H9 (cell line): ENCODE measurements at regions not wholly inside any gene's neighbourhood (a gene's known extent, or its start where the extent isn't known, plus 50 kb on each side); places are given as distances from the start of the nearest gene placed in this dataset.

Source experiments
- DNase-seq: peaks from one replicate; pipeline ENCODE4 v3.0.0-alpha.2; 2017
- H2AFZ ChIP-seq: one replicate; pipeline ENCODE4 v1.6.1; 2013; ENCODE audit warnings: mild to moderate bottlenecking, low read length, control low read depth, moderate library complexity
- H2AK5ac ChIP-seq: 2 replicates; pipeline ENCODE4 v1.6.1; 2013; ENCODE audit warnings: low read length, control low read depth, mixed read lengths; ENCODE audit not compliant: insufficient read length
- H2BK120ac ChIP-seq: one replicate; pipeline ENCODE4 v1.6.1; 2013; ENCODE audit warnings: low read depth, mild to moderate bottlenecking, low read length, control low read depth, inconsistent platforms; ENCODE audit not compliant: poor library complexity, severe bottlenecking
- H2BK12ac ChIP-seq: 2 replicates; pipeline ENCODE4 v1.6.1; 2013; ENCODE audit warnings: low read length, control low read depth, mixed read lengths, low read depth; ENCODE audit not compliant: insufficient read length
- H2BK15ac ChIP-seq: 2 replicates; pipeline ENCODE4 v1.6.1; 2013; ENCODE audit warnings: low read depth, low read length, control low read depth
- H2BK20ac ChIP-seq: one replicate; pipeline ENCODE4 v1.6.1; 2013; ENCODE audit warnings: low read depth, mild to moderate bottlenecking, low read length, control low read depth, inconsistent platforms; ENCODE audit not compliant: poor library complexity, severe bottlenecking
- H2BK5ac ChIP-seq: 2 replicates; pipeline ENCODE4 v1.6.1; 2013; ENCODE audit warnings: low read length, control low read depth, mixed read lengths; ENCODE audit not compliant: insufficient read length
- H3K14ac ChIP-seq: 2 replicates; pipeline ENCODE4 v1.6.1; 2013; ENCODE audit warnings: low read length, control low read depth; ENCODE audit not compliant: insufficient read depth
- H3K18ac ChIP-seq: 2 replicates; pipeline ENCODE4 v1.6.1; 2013; ENCODE audit warnings: low read depth, mild to moderate bottlenecking, mixed read lengths, low read length, control low read depth; ENCODE audit not compliant: insufficient read length
- H3K23ac ChIP-seq: 2 replicates; pipeline ENCODE4 v1.6.1; 2013; ENCODE audit warnings: low read length, control low read depth, mixed read lengths, low read depth; ENCODE audit not compliant: insufficient read length
- H3K23me2 ChIP-seq: 2 replicates; pipeline ENCODE4 v1.6.1; 2013; ENCODE audit warnings: low read depth, mild to moderate bottlenecking, mixed read lengths, low read length, control low read depth; ENCODE audit not compliant: insufficient read length, poor library complexity, severe bottlenecking
- H3K27ac ChIP-seq: 2 replicates; pipeline ENCODE4 v1.5.1; 2013; ENCODE audit warnings: low read length, control low read depth, mixed read lengths, low read depth; ENCODE audit not compliant: insufficient read length
- H3K27me3 ChIP-seq: 2 replicates; pipeline ENCODE4 v1.6.1; 2013; ENCODE audit warnings: low read length, control low read depth, inconsistent platforms; ENCODE audit not compliant: insufficient read depth
- H3K4ac ChIP-seq: 2 replicates; pipeline ENCODE4 v1.6.1; 2013; ENCODE audit warnings: low read depth, mild to moderate bottlenecking, control low read depth, inconsistent platforms, low read length, moderate library complexity
- H3K4me1 ChIP-seq: 2 replicates; pipeline ENCODE4 v1.6.1; 2013; ENCODE audit warnings: low read length, control low read depth, inconsistent platforms; ENCODE audit not compliant: insufficient read depth
- H3K4me2 ChIP-seq: 2 replicates; pipeline ENCODE4 v1.6.1; 2013; ENCODE audit warnings: low read length, control low read depth, mixed read lengths; ENCODE audit not compliant: insufficient read length, insufficient read depth
- H3K56ac ChIP-seq: 2 replicates; pipeline ENCODE4 v1.6.1; 2013; ENCODE audit warnings: low read depth, mild to moderate bottlenecking, mixed read lengths, low read length, control low read depth; ENCODE audit not compliant: insufficient read length
- H3K79me1 ChIP-seq: 2 replicates; pipeline ENCODE4 v1.6.1; 2013; ENCODE audit warnings: low read depth, mild to moderate bottlenecking, moderate library complexity, low read length, control low read depth, inconsistent platforms; ENCODE audit not compliant: insufficient read depth, poor library complexity, severe bottlenecking
- H3K79me2 ChIP-seq: 2 replicates; pipeline ENCODE4 v1.6.1; 2013; ENCODE audit warnings: low read length, control low read depth, inconsistent platforms; ENCODE audit not compliant: insufficient read depth
- H3K9ac ChIP-seq: 2 replicates; pipeline ENCODE4 v1.6.1; 2013; ENCODE audit warnings: low read length, control low read depth, mixed read lengths; ENCODE audit not compliant: insufficient read length; ENCODE audit errors: extremely low read depth
- H3K9me3 ChIP-seq: one replicate; pipeline ENCODE4 v1.6.1; 2013; ENCODE audit warnings: low read depth, low read length, inconsistent platforms; ENCODE audit not compliant: control insufficient read depth
- H3T11ph ChIP-seq: one replicate; pipeline ENCODE4 v1.6.1; 2013; ENCODE audit warnings: mild to moderate bottlenecking, low read length, control low read depth, inconsistent platforms
- H4K20me1 ChIP-seq: one replicate; pipeline ENCODE4 v1.6.1; 2013; ENCODE audit not compliant: control insufficient read depth, insufficient read length, insufficient read depth
- H4K5ac ChIP-seq: 2 replicates; pipeline ENCODE4 v1.6.1; 2013; ENCODE audit warnings: low read depth, mild to moderate bottlenecking, mixed read lengths, low read length, control low read depth; ENCODE audit not compliant: insufficient read length
- H4K8ac ChIP-seq: replicated peaks from 2 replicates; pipeline ENCODE4 v1.6.1; 2013; ENCODE audit warnings: low read length, control low read depth, mixed read lengths, low read depth; ENCODE audit not compliant: insufficient read length
- H4K91ac ChIP-seq: 2 replicates; pipeline ENCODE4 v1.6.1; 2013; ENCODE audit warnings: low read depth, mild to moderate bottlenecking, moderate library complexity, mixed read lengths, low read length, control low read depth; ENCODE audit not compliant: insufficient read length
- H3K27ac Mint-ChIP-seq, 3 experiments: 2 replicates in 2 of 3; 3 replicates in 1 of 3; pipeline ENCODE4 v1.8.0; 2020 to 2021; ENCODE audit warnings: mixed read lengths in 3 of 3, mild to moderate bottlenecking in 1 of 3, moderate library complexity in 1 of 3
- H3K27me3 Mint-ChIP-seq: 2 replicates; pipeline ENCODE4 v1.8.0; 2021; ENCODE audit warnings: low read depth, mild to moderate bottlenecking, moderate library complexity, mixed read lengths
- H3K36me3 Mint-ChIP-seq, 3 experiments: 2 replicates in 2 of 3; 3 replicates in 1 of 3; pipeline ENCODE4 v1.8.0; 2020 to 2021; ENCODE audit warnings: low read depth in 3 of 3, mixed read lengths in 3 of 3; ENCODE audit not compliant: insufficient read depth in 1 of 3
- H3K4me1 Mint-ChIP-seq, 2 experiments: 2 replicates each; pipeline ENCODE4 v1.8.0; 2020; ENCODE audit warnings: mixed read lengths in 2 of 2
- H3K4me3 Mint-ChIP-seq, 2 experiments: 2 replicates in 1 of 2; 3 replicates in 1 of 2; pipeline ENCODE4 v1.8.0; 2020 to 2021; ENCODE audit warnings: mild to moderate bottlenecking in 2 of 2, mixed read lengths in 2 of 2, moderate library complexity in 1 of 2
- H3K9me3 Mint-ChIP-seq, 2 experiments: 2 replicates in 1 of 2; 3 replicates in 1 of 2; pipeline ENCODE4 v1.8.0; 2020; ENCODE audit warnings: mild to moderate bottlenecking in 2 of 2, mixed read lengths in 2 of 2, moderate library complexity in 1 of 2
- CTCF ChIP-seq: fragments of 200-600 bp; sonication (generic); conservative IDR thresholded peaks from 3 replicates; pipeline ENCODE4 v1.8.0; 2021; ENCODE audit warnings: antibody characterized with exemption, mild to moderate bottlenecking
- WGBS: extraction: QIAGEN DNeasy Blood & Tissue Kit; methylation state at CpG from one replicate; pipeline ENCODE4 v1.1.7; 2013; ENCODE audit warnings: missing lambda C conversion rate, low lambda C conversion rate, mixed read lengths; ENCODE audit not compliant: insufficient read length; ENCODE audit errors: extremely low coverage; 5-methylcytosine and 5-hydroxymethylcytosine counted together

GRCh38 chr13:39976481-39976880 is 321.0 kb downstream of the COG6 start:
- Histone ChIP-seq H3K56ac (no peak overlapping the region), H4K20me1 (no peaks in the 10 kb centered on the region), H4K91ac (no peak overlapping the region), H2AFZ (peak overlapping the region; percentile 1), H3K27ac (no peak overlapping the region), H3K9me3 (no peaks in the 10 kb centered on the region), H4K8ac (no peak overlapping the region), H3K23ac (no peak overlapping the region), H3K18ac (no peak overlapping the region), H3K27me3 (no peaks in the 10 kb centered on the region), H2BK12ac (no peak overlapping the region), H2BK15ac (no peak overlapping the region), H3K79me1 (no peaks in the 10 kb centered on the region), H3K14ac (no peak overlapping the region), H3K79me2 (no peaks in the 10 kb centered on the region), H2AK5ac (no peak overlapping the region), H2BK20ac (no peak overlapping the region), H2BK120ac (no peak overlapping the region), H3K4ac (no peak overlapping the region), H3K4me2 (no peak overlapping the region), H4K5ac (no peak overlapping the region), H3K23me2 (no peaks in the 10 kb centered on the region), H3K9ac (no peak overlapping the region), H3K4me1 (no peaks in the 10 kb centered on the region), H3T11ph (no peak overlapping the region), H2BK5ac (no peak overlapping the region)
- H3K4me3 Mint-ChIP-seq = no peak overlapping the region
- WGBS = no CpG with 5 or more reads among the region's 6 CpGs
- H3K4me1 Mint-ChIP-seq = peaks cover 5 to 8% of the 10 kb centered on the region in 2 experiments
- H3K27me3 Mint-ChIP-seq = no peaks in the 10 kb centered on the region
- no peaks in the 10 kb centered on the region for H3K36me3 Mint-ChIP-seq
- no peak overlapping the region for H3K27ac Mint-ChIP-seq
- DNase-seq = no peak
- no peaks in the 10 kb centered on the region for H3K9me3 Mint-ChIP-seq
- no peak for TF ChIP-seq CTCF
